IMR-90 (cell line): ENCODE measurements at regions not wholly inside any gene's neighbourhood (a gene's known extent, or its start where the extent isn't known, plus 50 kb on each side); places are given as distances from the start of the nearest gene placed in this dataset.

ENCODE experiments used
- ATAC-seq: fragments of 200-7000 bp; cut with Tn5 transposase; 2 replicates; pipeline ENCODE4 v1.9.1; 2020; ENCODE audit warnings: low read depth, mild to moderate bottlenecking, moderate library complexity
- BruUV-seq: library from RNA; stranded (reverse); fragments of 400-500 nt; replicated peaks from 2 replicates; lab custom pipeline; 2021; lab: Mats Ljungman, UMichigan
- CTCF ChIA-PET: fragments of 300-600 bp; formaldehyde crosslinking; extraction: SDS; loops from one replicate; lab custom pipeline; 2021; ENCODE audit warnings: antibody characterized with exemption; lab: Yijun Ruan, JAX
- POLR2A ChIA-PET: fragments of 300-600 bp; sonication (Branson Sonifier 250); formaldehyde crosslinking; loops from one replicate; lab custom pipeline; 2022; ENCODE audit warnings: antibody characterized with exemption; ENCODE audit not compliant: unreplicated experiment; lab: Charles Lee
- DNase-seq: peaks from one replicate; pipeline ENCODE4 v3.0.0; 2013
- H2AFZ ChIP-seq: replicated peaks from 2 replicates; pipeline ENCODE3; 2013; ENCODE audit warnings: low read length, mild to moderate bottlenecking; ENCODE audit not compliant: poor library complexity
- H2AK5ac ChIP-seq: 2 replicates; pipeline ENCODE4 v1.6.1; 2013; ENCODE audit warnings: low read depth, low read length, inconsistent platforms
- H2AK9ac ChIP-seq: replicated peaks from 2 replicates; pipeline ENCODE3; 2013; ENCODE audit warnings: mild to moderate bottlenecking, low read depth, low read length, moderate library complexity; ENCODE audit not compliant: poor library complexity
- H2BK120ac ChIP-seq: 2 replicates; pipeline ENCODE4 v1.6.1; 2013; ENCODE audit warnings: low read depth, low read length, inconsistent platforms
- H2BK15ac ChIP-seq: 3 replicates; pipeline ENCODE4 v1.6.1; 2013; ENCODE audit warnings: low read depth, low read length, inconsistent platforms
- H2BK20ac ChIP-seq: 2 replicates; pipeline ENCODE4 v1.6.1; 2013; ENCODE audit warnings: low read depth, mild to moderate bottlenecking, inconsistent platforms, low read length, moderate library complexity
- H2BK5ac ChIP-seq: 2 replicates; pipeline ENCODE4 v1.6.1; 2013; ENCODE audit warnings: mild to moderate bottlenecking, low read depth, low read length, inconsistent platforms; ENCODE audit not compliant: poor library complexity, severe bottlenecking
- H3K14ac ChIP-seq: replicated peaks from 2 replicates; pipeline ENCODE4 v1.6.1; 2013; ENCODE audit warnings: low read depth, low read length, inconsistent platforms
- H3K18ac ChIP-seq: 2 replicates; pipeline ENCODE4 v1.6.1; 2013; ENCODE audit warnings: low read depth, low read length, control low read depth
- H3K23ac ChIP-seq: 2 replicates; pipeline ENCODE4 v1.6.1; 2013; ENCODE audit warnings: low read depth, low read length, inconsistent platforms
- H3K27ac ChIP-seq: 2 replicates; pipeline ENCODE4 v1.5.1; 2013; ENCODE audit warnings: mild to moderate bottlenecking, control low read depth, low read length; ENCODE audit not compliant: insufficient read depth
- H3K27me3 ChIP-seq: 2 replicates; pipeline ENCODE4 v1.6.1; 2013; ENCODE audit warnings: low read length; ENCODE audit not compliant: control insufficient read depth, insufficient read depth
- H3K36me3 ChIP-seq: 2 replicates; pipeline ENCODE4 v1.6.1; 2013; ENCODE audit warnings: low read length, mixed read lengths; ENCODE audit not compliant: control insufficient read depth, insufficient read depth
- H3K4ac ChIP-seq: 2 replicates; pipeline ENCODE4 v1.6.1; 2013; ENCODE audit warnings: low read depth, low read length, inconsistent platforms
- H3K4me1 ChIP-seq: 2 replicates; pipeline ENCODE4 v1.6.1; 2013; ENCODE audit warnings: low read length, mixed read lengths; ENCODE audit not compliant: control insufficient read depth, insufficient read depth
- H3K4me2 ChIP-seq: 2 replicates; pipeline ENCODE4 v1.6.1; 2013; ENCODE audit warnings: low read depth, mild to moderate bottlenecking, control low read depth, low read length, moderate library complexity
- H3K4me3 ChIP-seq: 2 replicates; pipeline ENCODE4 v1.5.1; 2013; ENCODE audit warnings: low read depth, mild to moderate bottlenecking, control low read depth, low read length, moderate library complexity; ENCODE audit not compliant: insufficient read depth
- H3K56ac ChIP-seq: 2 replicates; pipeline ENCODE4 v1.6.1; 2013; ENCODE audit warnings: low read length, inconsistent platforms; ENCODE audit not compliant: insufficient read depth; ENCODE audit errors: extremely low read depth
- H3K79me1 ChIP-seq, 2 experiments: 2 replicates each; pipeline ENCODE4 v1.6.1; 2013; ENCODE audit warnings: low read length in 2 of 2, inconsistent platforms in 1 of 2, low read depth in 1 of 2
- H3K9ac ChIP-seq: 2 replicates; pipeline ENCODE4 v1.6.1; 2013; ENCODE audit warnings: low read depth, low read length, control low read depth
- H3K9me1 ChIP-seq: 2 replicates; pipeline ENCODE4 v1.6.1; 2013; ENCODE audit warnings: low read length, inconsistent platforms; ENCODE audit not compliant: insufficient read depth
- H3K9me3 ChIP-seq: 2 replicates; pipeline ENCODE4 v1.6.1; 2013; ENCODE audit warnings: low read length; ENCODE audit not compliant: control insufficient read depth, insufficient read depth
- H4K20me1 ChIP-seq: 2 replicates; pipeline ENCODE4 v1.6.1; 2013; ENCODE audit warnings: low read length, inconsistent platforms; ENCODE audit not compliant: insufficient read depth
- H4K5ac ChIP-seq: 2 replicates; pipeline ENCODE4 v1.6.1; 2013; ENCODE audit warnings: mild to moderate bottlenecking, low read depth, low read length, control low read depth
- H4K8ac ChIP-seq, 2 experiments: 2 replicates each; pipeline ENCODE4 v1.6.1; 2013; ENCODE audit warnings: low read depth in 2 of 2, low read length in 2 of 2, control low read depth in 1 of 2, inconsistent platforms in 1 of 2
- H4K91ac ChIP-seq: 2 replicates; pipeline ENCODE4 v1.6.1; 2013; ENCODE audit warnings: low read depth, low read length, inconsistent platforms; ENCODE audit not compliant: insufficient read depth
- BHLHE40 ChIP-seq: fragments of 150-350 bp; IDR thresholded peaks from 2 replicates; pipeline ENCODE4 v1.6.1; 2016; ENCODE audit warnings: mild to moderate bottlenecking, low read depth, low read length
- CEBPB ChIP-seq: IDR thresholded peaks from 2 replicates; pipeline ENCODE4 v1.6.1; 2012; ENCODE audit warnings: low read depth, low read length, improper control_type of control experiment
- RCOR1 ChIP-seq: IDR thresholded peaks from 2 replicates; pipeline ENCODE4 v1.6.1; 2012; ENCODE audit warnings: mild to moderate bottlenecking, low read length, improper control_type of control experiment; ENCODE audit not compliant: insufficient replicate concordance
- USF2 ChIP-seq: fragments of 150-350 bp; IDR thresholded peaks from 2 replicates; pipeline ENCODE4 v1.6.1; 2017; ENCODE audit warnings: mild to moderate bottlenecking, antibody characterized with exemption, low read length, low read depth
- WGBS, 2 experiments: methylation state at CpG; one replicate each; pipeline versions ENCODE4 v1.1.5 to v1.1.7; 2013; ENCODE audit warnings: missing lambda C conversion rate in 2 of 2; ENCODE audit not compliant: insufficient read length in 1 of 2; ENCODE audit errors: extremely low coverage in 2 of 2; 5-methylcytosine and 5-hydroxymethylcytosine counted together
- dilution Hi-C: fragments of 300-500 bp; cut with HindIII; formaldehyde crosslinking; loops from one replicate; pipeline ENCODE4 v1.14.3; 2018; ENCODE audit warnings: low sequenced_read_pairs; ENCODE audit not compliant: unreplicated experiment
- in situ Hi-C: fragments of 300-500 bp; cut with MboI; formaldehyde crosslinking; loops from 3 replicates; pipeline ENCODE4 v1.14.3; 2019; ENCODE audit warnings: low sequenced_read_pairs, inconsistent platforms, mixed read lengths
- intact Hi-C: fragments of 100-400 bp; cut with micrococcal nuclease; formaldehyde crosslinking; loops from 2 replicates; pipeline ENCODE4 v1.10.0; 2022

- Histone ChIP-seq H3K18ac (peak overlapping the region; percentile 67; the same call in 1 of the 2 replicates), H3K4me3 (no peak overlapping the region), H3K23ac (no peak overlapping the region), H3K36me3 (no peaks in the 10 kb centered on the region), H2AK5ac (no peak overlapping the region), H3K27me3 (no peaks in the 10 kb centered on the region; the same call in 1 of the 2 replicates), H3K56ac (no peak overlapping the region), H3K14ac (no peak overlapping the region), H3K4me1 (no peaks in the 10 kb centered on the region; the same call in 1 of the 2 replicates), H2BK120ac (peak overlapping the region; percentile 65; the same call in 1 of the 2 replicates), H3K9me1 (no peaks in the 10 kb centered on the region), H2BK15ac (peak overlapping the region; percentile 24; the same call in 1 of the 3 replicates), H3K79me1 (no peaks in the 10 kb centered on the region), H4K91ac (no peak overlapping the region), H2BK5ac (no peak overlapping the region), H3K4ac (peak overlapping the region; percentile 39; the same call in 1 of the 2 replicates), H3K9ac (no peak overlapping the region), H4K5ac (no peak overlapping the region), H2AK9ac (no peak overlapping the region), H4K8ac (no peak overlapping the region), H2AFZ (no peak overlapping the region), H3K27ac (peak overlapping the region; percentile 44; the same call in 1 of the 2 replicates), H4K20me1 (no peaks in the 10 kb centered on the region), H3K9me3 (peaks cover 8% of the 10 kb centered on the region; the same call in 1 of the 2 replicates), H3K4me2 (peak overlapping the region; percentile 65; the same call in 1 of the 2 replicates), H2BK20ac (0 out of 2 replicates have a peak overlapping the region, but pooled peaks have one; percentile 71)
- TF ChIP-seq USF2: peak; percentile 54
- TF ChIP-seq BHLHE40: peak; percentile 23; the same call in 1 of the 2 replicates
- peak; percentile 58 for TF ChIP-seq RCOR1
- no peak; the same call in 1 of the 2 replicates for TF ChIP-seq CEBPB
- DNase-seq (peak; percentile 72), ATAC-seq (peak; percentile 99)
- intact Hi-C loops (no loop called here), in situ Hi-C loops (no loop called here), dilution Hi-C loops (no loop called here)
- no CpG with 5 or more reads among the region's 6 CpGs for WGBS, 2 experiments
- POLR2A ChIA-PET: no interaction called here
- BruUV-seq: no TSS peak
- CTCF ChIA-PET: no interaction called here
These were observed 202.9 kb upstream of the IL12B start for GRCh38 chr5:159533197-159533596.
